PFSK-1 (cell line): ENCODE measurements at regions not wholly inside any gene's neighbourhood (a gene's known extent, or its start where the extent isn't known, plus 50 kb on each side); places are given as distances from the start of the nearest gene placed in this dataset.

Experiments
- FOXP2 ChIP-seq: optimal IDR thresholded peaks from 2 replicates; pipeline ENCODE3; 2011; ENCODE audit warnings: borderline replicate concordance, control low read depth, inconsistent platforms; ENCODE audit not compliant: insufficient read depth; ENCODE audit errors: extremely low read length, extremely low read depth
- POLR2AphosphoS5 ChIP-seq: IDR thresholded peaks from 2 replicates; pipeline ENCODE4 v1.6.1; 2012; ENCODE audit warnings: low read depth, mild to moderate bottlenecking, control low read depth, low read length, moderate library complexity
- REST ChIP-seq, 2 experiments: IDR thresholded peaks; 2 replicates each; pipeline versions ENCODE4 v1.6.1 to v1.8.0; 2011 to 2012; ENCODE audit warnings: low read depth in 2 of 2, low read length in 2 of 2, control low read depth in 1 of 2, inconsistent platforms in 1 of 2, mild to moderate bottlenecking in 1 of 2, moderate library complexity in 1 of 2; ENCODE audit not compliant: insufficient read depth in 1 of 2
- SIN3A ChIP-seq: IDR thresholded peaks from 2 replicates; pipeline ENCODE4 v1.6.1; 2012; ENCODE audit warnings: mild to moderate bottlenecking, low read length, moderate library complexity, borderline replicate concordance; ENCODE audit not compliant: insufficient read depth
- TAF1 ChIP-seq: IDR thresholded peaks from 2 replicates; pipeline ENCODE4 v1.6.1; 2012; ENCODE audit warnings: low read length, control low read depth, borderline replicate concordance; ENCODE audit not compliant: insufficient read depth

GRCh38 chr2:238548902-238549462 is 122.3 kb downstream of the ASB1 start:
- TF ChIP-seq SIN3A (no peak), FOXP2 (no peak), POLR2AphosphoS5 (no peak), REST (IDR thresholded peaks at IDR 0.05; ENCODE audit: insufficient read depth in 1 of 2, low read depth in 2 of 2, low read length in 2 of 2) (no peak), TAF1 (no peak)

DNA sequence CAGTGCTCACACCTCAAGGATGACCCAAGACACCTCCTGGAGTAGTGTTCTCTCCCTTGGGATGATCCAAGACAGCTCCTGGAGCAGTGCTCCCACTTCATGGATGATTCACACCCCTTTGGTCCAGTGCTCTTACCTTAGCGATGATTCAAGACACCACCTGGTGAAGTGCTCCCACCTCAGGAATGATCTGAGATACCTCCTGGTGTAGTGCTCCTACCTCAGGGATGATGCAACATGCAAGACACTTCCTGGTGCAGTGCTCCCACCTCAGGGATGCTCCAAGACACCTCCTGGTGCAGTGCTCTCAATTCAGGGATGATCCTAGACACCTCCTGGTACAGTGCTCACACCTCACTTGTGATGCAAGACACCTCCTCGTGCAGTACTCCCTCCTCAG is 123.1 kb downstream of the ASB1 start:
- no peak for TF ChIP-seq FOXP2
- TF ChIP-seq SIN3A: no peak
- TF ChIP-seq TAF1: no peak
- no peak for TF ChIP-seq REST (IDR thresholded peaks at IDR 0.05; ENCODE audit: insufficient read depth in 1 of 2, low read depth in 2 of 2, low read length in 2 of 2)
- no peak for TF ChIP-seq POLR2AphosphoS5

DNA sequence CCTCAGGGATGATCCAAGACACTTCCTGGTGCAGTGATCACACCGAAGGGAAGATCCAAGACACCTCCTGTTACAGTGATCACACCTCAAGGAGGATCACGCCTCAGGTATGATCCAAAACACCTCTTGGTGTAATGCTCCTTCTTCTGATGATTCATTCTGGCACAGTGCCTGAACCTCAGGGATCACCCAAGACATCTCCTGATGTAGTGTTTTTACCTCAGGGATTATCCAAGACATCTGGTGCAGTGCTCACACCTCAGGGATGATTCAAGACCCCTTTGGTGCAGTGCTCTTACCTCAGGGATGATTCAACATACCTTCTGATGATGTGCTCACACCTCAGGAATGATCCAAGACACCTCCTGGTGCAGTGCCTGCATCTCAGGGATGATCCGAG is 124.4 kb downstream of the ASB1 start:
- no peak for TF ChIP-seq REST (IDR thresholded peaks at IDR 0.05; ENCODE audit: insufficient read depth in 1 of 2, low read depth in 2 of 2, low read length in 2 of 2)
- TF ChIP-seq POLR2AphosphoS5: no peak
- no peak for TF ChIP-seq FOXP2
- no peak for TF ChIP-seq SIN3A
- TF ChIP-seq TAF1: no peak

- TF ChIP-seq REST (IDR thresholded peaks at IDR 0.05; ENCODE audit: insufficient read depth in 1 of 2, low read depth in 2 of 2, low read length in 2 of 2): no peak
- TF ChIP-seq SIN3A: no peak
- no peak for TF ChIP-seq TAF1
- TF ChIP-seq FOXP2: no peak
- no peak for TF ChIP-seq POLR2AphosphoS5
These were observed 125.5 kb downstream of the ASB1 start for GRCh38 chr2:238552226-238552625.

GRCh38 chr2:238553159-238553558 is 126.4 kb downstream of the ASB1 start:
- no peak for TF ChIP-seq POLR2AphosphoS5
